ENCODE measurements at regions not wholly inside any gene's neighbourhood (a gene's known extent, or its start where the extent isn't known, plus 50 kb on each side); places are given as distances from the start of the nearest gene placed in this dataset.

DNA sequence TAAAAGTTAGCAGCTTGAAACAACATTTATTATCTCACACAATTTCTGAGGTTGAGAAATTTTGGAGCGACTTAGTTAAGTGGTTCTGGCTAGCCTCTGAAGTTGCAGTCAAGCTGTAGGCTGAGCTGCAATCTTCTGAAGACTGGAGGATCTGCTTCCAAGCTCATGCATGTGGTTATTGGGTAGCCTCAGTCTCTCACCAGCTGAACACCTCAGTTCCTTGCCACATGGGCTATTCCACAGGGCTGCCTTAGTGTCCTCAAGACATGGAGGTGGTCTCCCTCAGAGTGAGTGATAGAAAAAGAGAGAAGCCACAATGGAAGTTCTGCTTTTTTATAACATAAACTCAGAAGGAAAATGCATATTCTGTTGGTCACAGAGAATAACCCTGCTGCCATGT, 92.0 kb upstream of the CAMK1G start:
- no peak for DNase-seq
- intact Hi-C loops (cut with DNase I) = no loop called here

DNA sequence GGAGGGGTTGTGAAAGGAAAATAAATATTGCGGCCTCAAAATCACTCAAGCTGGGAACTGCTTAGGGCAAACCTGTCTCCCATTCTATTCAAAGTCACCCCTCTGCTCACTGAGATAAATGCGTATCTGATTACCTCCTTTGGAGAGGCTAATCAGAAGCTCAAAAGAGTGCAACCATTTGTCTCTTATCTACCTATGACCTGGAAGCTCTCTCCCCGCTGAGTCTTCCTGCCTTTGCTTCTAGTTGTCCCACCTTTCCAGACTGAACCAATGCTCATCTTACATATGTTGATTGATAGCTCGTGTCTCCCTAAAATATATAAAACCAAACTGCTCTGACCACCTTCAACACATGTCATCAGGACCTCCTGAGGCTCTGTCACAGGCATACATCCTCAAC, 91.6 kb upstream of the CAMK1G start:
- DNase-seq = no peak
- intact Hi-C loops (cut with DNase I) = no loop called here

DNA sequence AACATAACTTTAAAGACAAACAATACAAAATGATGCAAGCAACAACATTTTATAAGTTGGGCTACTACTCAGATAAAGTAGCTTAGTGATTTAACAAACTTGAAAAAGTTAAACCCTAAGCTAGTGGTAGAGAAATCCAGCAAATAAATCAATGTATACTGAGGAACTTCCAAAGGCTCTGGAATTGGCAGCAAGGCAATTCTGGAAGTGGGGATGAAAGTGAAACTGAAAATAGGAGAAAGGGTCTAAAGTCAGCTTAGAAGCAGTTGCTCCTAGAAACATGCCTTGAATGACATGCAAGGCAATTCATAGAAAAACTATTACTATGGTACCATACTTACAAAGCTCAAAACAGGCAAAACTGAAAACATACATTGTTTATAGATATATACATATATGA, 90.0 kb upstream of the CAMK1G start:
- no peak for DNase-seq
- intact Hi-C loops (cut with DNase I) = no loop called here

DNA sequence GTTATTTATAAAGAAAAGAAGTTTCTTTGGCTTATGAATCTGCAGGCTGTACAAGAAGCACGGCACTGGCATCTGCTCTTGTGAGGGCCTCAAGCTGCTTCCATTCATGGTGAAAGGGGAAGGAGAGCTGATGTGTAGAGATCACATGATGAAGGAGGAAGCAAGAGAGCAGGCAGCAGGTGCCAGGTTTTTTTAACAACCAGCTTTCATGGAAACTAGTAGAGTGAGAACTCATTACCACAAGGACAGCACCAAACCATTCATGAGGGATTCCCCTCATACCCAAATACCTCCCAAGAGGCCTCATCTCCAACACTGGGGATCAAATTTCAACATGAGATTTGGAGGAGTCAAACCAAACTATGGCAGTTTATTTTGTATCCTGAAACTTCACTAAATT, 85.8 kb upstream of the CAMK1G start:
- no peak for DNase-seq
- intact Hi-C loops (cut with DNase I) = no loop called here

DNA sequence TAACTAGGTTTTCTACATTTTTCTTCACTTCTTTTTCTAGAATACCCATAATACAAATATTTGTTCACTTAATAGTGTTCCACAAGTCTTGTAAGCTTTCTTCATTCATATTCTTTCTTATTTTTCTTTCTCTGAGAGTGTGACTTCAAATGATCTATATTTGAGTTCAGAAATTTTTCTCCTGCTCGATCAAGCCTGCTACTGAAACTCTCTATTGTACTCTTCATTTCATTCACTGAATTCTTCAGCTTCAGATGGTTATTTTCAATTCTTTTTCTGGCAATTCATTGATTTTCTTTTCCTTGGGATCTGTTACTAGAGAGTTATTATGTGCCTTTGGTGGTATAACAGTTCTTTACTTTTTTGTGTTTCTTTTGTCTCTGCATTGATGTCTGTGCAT, 82.5 kb upstream of the CAMK1G start:
- no peak for DNase-seq
- intact Hi-C loops (cut with DNase I) = no loop called here

DNA sequence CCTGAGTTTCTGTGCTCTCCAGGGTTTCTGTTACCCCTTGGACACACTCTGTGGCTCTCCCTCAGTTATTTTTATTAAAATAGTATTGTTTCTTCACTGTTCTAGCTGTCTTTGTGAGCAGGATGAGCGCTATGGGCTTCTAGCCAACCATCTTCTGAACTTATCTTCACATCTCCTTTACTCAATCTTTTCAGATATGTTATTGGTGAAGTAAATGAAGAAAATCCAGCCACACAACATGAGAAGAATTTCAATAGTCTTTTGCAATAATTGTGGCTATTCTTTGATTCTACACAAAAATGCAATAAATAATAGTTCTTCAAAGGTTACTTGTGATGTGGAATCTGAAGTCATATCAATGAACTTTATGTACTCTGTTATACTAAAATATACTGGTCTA, 80.3 kb upstream of the CAMK1G start:
- intact Hi-C loops (cut with DNase I) = no loop called here

DNA sequence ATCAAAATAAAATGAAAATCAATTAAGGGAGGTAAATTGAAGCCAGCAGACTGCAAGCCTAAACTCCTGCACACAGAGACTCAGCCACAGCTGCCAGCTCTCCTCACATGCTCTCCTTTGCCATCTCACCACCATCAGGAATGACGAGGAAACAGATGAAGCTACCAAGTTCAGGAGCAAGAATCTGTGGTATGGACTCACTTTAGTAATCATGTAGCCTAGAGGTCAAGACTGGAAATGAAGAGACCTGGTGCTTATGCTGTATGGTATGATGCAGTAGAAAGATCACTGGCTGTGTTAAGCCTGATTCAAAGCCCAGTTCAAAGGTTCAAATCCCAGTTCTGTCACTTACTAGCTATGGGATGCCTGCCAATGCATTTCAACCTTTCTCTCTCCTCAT, 78.9 kb upstream of the CAMK1G start:
- intact Hi-C loops (cut with DNase I) = no loop called here
- no peak for DNase-seq

More for the DNA sequence above, 80.3 kb upstream of the CAMK1G start:
- no peak for DNase-seq

DNA sequence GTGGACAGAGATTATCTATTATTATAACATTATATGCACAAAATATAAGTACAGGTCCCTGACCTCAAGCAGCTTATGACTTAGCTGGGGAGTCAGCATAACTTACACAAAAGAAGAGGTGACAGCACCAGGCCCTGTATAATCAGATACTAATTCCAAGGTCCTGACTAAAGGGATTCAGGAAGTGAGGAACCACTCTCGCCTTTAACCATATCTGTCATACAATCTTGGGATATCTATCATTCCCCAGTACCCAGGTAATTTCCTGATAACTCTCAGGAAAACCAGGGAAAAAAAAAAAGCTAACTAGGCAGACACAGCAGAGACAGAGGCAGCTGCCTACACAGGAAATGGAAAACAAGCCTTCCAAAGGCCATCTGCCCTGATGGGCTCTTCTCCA, 78.5 kb upstream of the CAMK1G start:
- DNase-seq = no peak
- intact Hi-C loops (cut with DNase I) = no loop called here

DNA sequence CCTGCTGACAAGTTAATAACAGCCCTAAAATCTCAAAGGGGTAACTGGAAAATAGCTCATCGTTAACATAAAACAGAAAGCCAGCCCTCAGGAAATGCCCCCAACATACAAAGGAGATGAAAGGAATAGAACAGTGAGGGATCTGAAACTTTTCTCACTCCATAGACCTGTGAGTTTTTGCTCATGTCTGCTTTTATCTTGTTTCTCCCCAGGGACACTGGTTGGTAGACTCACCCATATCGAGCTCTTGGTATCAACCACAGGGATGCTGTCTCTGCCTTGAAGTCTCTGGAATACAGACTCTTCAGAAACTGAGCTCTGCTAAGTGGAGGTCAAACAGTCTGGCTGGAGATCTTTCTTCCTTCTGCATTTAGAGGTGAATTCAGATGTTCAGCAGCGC, 77.4 kb upstream of the CAMK1G start:
- intact Hi-C loops (cut with DNase I) = no loop called here
- DNase-seq = no peak

DNA sequence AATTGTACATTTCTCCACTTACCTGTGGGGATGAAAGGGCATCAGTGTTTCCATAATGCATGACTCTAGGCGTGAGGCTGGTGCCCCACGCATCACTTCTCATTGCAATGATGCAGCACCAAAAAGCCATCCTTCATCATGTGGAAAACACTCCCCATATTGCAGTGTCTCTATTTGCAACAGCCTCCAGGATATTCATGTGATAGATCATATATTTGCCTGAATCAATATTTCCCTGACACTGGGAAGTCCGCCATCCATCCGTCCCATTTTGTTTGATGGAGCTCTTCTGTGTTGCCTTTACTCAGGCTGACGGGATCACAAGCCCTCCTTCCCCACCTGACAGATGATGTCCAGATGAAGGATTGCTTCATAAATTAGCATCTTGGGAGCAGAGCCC, 74.5 kb upstream of the CAMK1G start:
- no peak for DNase-seq
- intact Hi-C loops (cut with DNase I) = no loop called here

DNA sequence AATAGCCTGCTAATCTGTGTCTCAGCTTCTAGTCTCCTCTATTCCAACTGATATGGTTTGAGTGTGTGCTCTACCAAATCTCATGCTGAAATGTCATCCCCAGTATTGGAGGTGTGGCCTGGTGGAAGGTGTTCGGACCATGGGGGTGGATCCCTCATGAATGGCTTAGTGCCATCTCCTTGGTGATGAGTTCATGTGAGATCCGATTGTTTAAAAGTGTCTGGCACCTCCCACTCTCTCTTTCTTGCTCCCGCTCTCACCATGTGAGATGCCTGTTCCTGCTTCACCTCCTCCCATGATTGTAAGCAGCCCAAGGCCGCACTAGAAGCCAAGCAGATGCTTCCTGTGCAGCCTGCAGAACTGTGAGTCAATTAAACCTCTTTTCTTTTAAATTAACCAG, 73.5 kb upstream of the CAMK1G start:
- intact Hi-C loops (cut with DNase I) = no loop called here
- no peak for DNase-seq

DNA sequence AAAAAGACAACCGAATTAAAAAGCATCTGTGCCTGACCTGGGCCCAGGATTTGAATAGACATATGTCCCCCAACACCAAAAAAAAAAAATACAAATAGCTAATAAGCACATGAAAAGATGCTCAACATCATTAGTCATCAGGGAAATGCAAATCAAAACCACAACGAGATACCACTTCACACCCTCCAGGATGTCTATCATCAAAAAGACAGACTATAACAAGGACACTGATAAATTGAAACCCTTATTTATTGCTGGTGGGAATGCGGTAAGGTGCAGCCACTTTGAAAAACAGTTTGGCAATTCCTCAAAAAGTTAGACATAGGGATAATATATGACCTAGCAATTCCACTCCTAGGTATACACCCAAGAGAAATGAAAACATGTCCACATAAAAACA, 72.3 kb upstream of the CAMK1G start:
- no peak for DNase-seq
- intact Hi-C loops (cut with DNase I) = no loop called here

DNA sequence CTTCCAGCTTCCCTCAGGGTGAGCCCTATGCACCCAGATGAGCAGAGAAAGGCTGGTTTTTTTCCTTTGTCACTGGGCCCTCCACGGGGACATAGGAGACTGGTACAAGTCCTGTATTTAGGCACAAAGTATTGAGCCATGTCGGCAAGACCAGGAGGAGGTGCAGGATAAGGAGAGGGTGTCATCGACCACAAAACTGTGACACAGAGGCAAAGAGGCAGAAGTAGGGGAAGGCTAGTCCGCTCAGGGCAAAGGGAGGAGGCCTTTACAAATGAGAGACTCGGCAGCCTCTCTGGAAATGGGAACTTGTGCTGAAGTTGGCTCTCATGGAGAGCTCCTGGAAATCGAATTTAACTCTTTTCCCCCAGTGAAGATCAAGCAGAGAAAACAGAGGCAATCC, 70.7 kb upstream of the CAMK1G start:
- intact Hi-C loops (cut with DNase I) = no loop called here
- DNase-seq = no peak

DNA sequence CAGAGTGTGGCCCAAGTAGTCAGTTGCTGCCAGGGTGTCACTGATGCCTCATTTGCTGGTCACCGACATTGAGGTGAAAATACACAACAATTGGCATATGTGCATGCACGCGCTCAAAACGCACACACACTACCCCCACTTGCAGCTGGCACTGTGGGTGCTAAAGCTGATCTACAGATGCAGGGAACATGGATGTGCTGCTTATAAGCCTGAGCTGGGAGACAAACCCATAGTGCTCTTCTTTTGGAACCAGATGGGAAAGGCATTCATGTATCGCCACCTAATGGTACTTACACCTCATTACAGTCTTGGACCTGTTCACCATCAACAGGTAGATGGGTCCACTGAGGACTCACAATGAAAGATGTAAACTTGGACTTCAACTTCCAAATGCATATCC, 70.3 kb upstream of the CAMK1G start:
- DNase-seq = no peak
- intact Hi-C loops (cut with DNase I) = no loop called here

DNA sequence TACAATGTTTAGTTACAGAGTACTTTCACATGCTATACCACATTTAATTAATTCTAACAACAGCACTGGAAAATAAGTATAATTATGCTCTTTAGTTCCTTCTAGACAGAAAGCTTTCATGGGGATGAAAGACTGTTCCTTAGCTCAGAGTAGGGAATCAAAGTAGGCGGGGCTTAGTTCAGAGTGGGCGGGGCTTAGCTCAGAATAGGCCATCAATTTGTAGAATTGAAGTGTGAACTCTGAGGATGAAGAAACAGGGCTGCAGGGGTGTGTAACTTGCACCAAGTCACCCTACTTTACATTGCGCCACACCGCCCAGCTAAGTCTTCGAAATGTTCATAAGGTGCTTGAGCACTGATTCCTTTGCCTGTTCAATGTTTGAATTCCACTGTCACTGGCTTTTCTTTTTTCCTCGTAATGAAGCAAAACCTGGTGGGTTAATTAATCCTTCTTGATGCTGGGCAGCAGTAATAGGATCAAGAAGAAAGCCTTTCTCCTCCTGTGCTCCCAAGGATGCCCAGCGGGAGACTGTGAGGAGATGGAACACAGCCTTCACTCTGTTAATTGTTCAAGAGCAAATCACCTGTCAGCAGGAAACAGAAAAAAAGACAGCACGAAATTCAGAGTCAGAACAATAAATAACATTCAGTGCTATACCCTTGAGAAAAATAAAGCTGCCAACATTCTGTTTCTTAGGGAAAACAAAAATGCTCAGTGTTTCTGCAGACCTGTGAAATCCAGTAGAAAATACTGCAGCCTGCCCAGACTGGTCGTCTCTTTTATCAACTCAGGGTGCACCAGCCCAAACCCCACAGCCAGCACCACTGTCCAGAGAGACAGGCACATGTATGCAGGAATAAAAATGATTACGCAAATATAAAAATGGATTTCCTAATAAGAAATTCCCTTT, 66.5 kb upstream of the CAMK1G start:
- intact Hi-C loops (cut with DNase I) = no loop called here
- DNase-seq = no peak

DNA sequence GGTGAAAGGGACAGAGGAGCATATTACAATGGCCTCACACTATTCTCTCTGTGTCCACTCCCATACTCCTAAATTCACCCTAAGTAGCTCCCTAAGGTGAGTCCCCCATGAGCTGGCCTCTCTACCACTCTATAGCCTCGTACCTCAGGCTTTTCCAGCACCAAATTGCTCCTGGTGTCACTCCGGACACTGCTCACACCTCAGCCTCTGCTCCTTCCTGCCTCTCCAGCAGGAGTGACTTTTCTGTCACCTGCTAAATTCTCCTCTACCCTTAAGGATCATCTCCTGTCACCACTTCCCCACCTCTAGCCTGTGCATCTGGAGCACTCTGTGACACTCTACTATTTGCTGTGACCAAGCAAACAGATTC, 65.8 kb upstream of the CAMK1G start:
- intact Hi-C loops (cut with DNase I) = no loop called here

DNA sequence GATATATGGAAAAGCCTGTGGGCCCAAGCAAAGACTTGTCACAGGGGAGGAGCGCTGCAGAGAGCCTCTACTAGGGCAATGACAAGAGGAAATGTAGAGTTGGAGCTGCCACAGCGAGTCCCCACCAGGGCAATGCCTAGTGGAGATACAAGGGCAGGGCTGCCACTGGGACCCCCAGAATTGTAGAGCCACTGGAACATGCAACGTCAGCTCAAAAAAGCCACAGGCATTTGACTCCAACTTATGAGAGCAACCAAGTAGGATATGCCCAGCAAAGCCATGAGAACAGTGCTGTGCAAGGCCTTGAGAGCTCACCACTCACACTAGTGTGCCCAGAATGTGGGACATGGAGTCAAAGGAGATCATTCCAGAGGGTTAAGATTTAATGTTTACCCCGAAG, 63.7 kb upstream of the CAMK1G start:
- DNase-seq = no peak
- intact Hi-C loops (cut with DNase I) = no loop called here

More for the DNA sequence above, 65.8 kb upstream of the CAMK1G start:
- DNase-seq = no peak

DNA sequence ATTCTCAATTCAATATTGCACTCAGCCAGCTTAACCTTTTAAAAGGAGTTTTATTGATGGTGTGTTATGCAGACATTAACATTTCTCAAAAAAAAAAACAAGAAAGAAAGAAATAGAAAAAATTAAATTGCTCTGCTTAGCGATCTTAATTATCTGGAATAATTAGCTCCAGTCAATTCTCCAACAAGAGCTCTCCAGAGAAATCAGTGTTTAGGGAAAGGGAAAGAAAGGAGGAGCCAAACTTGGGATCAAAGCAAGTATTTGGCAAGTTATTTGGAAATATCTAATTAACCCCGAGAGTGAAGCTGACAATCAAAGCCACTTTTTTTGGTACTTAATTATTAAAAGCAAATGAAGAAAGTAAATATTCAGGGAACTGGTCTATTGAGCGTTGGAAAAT, 60.7 kb upstream of the CAMK1G start:
- DNase-seq = no peak
- intact Hi-C loops (cut with DNase I) = no loop called here

DNA sequence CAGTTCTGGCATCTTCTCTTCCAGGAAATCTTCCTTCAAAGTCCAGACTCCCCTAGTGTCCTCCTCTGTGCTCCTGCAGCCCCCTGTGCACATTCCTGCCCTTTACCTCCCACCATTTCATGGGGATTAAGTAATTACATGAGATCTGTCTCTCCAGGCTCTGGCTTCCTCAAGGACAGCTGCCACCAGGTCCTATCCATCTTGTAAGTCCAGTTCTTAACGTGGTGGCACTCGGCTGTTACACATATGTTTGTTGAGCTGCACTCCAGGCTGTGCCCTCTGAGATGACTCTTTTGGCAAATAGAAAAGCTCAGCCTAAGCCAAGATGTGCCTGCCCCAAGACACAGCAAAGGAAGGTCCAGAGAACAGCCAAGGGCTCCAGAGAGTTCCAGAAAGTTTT, 57.4 kb upstream of the CAMK1G start:
- no peak for DNase-seq
- intact Hi-C loops (cut with DNase I) = no loop called here

DNA sequence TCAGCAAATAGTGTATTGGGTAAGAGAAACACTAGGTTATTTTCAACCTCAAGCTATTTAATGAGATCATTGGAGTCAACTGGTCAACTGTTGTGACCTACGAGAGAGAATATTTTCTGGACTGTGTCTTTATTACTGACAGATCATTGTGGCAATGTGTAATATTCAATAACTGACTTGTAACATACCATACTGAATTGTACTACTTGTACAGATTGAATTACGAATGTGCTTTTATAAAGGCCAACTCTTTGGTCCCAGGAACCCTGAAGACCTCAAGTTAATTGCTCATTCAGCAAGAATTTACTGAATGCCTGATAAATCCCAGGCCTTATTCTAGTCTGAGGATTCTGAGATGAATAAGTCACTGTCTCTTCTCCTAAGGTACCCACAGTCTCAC, 56.1 kb upstream of the CAMK1G start:
- intact Hi-C loops (cut with DNase I) = no loop called here

DNA sequence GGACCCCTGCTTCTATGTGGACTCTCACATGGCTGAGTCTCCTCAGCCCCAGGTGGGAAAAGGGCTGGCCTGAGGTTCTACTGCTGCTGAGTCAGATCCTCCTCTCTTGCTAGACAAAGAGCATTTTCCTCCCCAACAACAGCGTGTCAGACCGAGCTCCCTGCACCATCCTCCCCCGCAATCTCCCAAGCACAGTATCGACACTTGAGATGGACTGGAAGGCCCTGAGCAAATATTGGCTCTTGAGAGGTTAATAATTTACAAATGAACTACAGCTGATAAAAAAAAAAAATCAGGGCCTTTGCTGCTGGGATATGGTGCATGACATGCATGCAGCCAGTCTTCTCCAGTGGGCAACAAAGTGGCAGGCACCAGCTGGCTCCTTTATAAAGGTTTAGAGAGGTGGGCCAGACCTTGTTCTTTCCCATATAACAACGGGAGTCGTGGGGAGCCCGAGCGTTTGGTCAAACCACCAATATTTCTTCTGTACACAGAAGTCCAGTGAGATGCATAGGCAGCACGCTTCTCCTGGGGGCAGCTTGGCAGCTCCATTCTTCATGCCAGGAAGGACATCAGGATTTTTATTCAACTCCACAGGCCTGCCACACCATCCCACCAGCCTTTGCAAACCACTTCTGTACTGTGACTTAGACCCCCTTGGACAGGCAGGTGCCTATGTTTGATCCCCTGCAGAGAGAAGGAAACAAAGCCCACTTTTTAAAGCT, 55.4 kb upstream of the CAMK1G start:
- intact Hi-C loops (cut with DNase I) = no loop called here
- DNase-seq = no peak

More for the DNA sequence above, 56.1 kb upstream of the CAMK1G start:
- DNase-seq = no peak

DNA sequence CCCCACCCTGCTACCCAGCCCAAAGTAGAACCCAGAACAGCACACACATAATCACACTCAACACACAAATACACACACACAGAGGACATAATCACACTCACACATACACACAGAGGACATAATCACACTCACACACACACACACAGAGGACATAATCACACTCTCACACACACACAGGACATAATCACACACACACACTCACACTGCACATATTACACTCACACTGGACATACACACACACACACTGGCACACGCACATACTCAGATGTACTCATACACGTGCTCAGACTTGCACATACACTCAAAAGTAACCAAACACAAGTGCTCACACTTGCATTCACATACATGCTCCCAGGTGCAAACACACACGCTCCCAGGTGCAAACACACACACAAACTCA, 54.3 kb upstream of the CAMK1G start:
- DNase-seq = no peak
- intact Hi-C loops (cut with DNase I) = no loop called here

Data from posterior cingulate gyrus (tissue), 11 donors.